GM12892 (cell line): ENCODE measurements at regions not wholly inside any gene's neighbourhood (a gene's known extent, or its start where the extent isn't known, plus 50 kb on each side); places are given as distances from the start of the nearest gene placed in this dataset.

Experiments used
- POLR2A ChIP-seq: IDR thresholded peaks from 2 replicates; pipeline ENCODE4 v1.6.1; 2011; ENCODE audit warnings: low read depth, low read length, control low read depth
- TAF1 ChIP-seq: IDR thresholded peaks from 2 replicates; pipeline ENCODE4 v1.6.1; 2011; ENCODE audit warnings: low read depth, mild to moderate bottlenecking, control low read depth, low read length, borderline replicate concordance

DNA sequence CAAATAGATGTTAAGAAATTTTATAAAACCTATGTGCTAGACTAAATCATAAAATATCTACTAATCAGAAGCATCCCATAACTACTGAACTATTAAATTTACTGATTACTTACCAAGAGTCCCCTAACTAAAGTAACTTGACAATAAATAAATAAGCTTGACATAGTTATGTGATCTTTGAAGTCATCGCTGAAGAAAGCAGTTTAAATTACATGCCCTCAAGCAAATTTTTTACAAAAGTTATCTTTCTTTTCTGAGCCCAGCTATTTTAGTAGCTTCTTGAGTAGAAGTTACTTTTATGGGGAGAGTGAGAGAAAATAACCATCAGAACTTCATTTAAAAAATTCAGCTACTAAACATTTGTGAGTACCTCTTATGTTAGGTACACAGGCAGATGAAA, 150.9 kb upstream of the FAM241A start:
- TF ChIP-seq TAF1 (no peak), POLR2A (no peak)
